ENCODE measurements at regions not wholly inside any gene's neighbourhood (a gene's known extent, or its start where the extent isn't known, plus 50 kb on each side); places are given as distances from the start of the nearest gene placed in this dataset.

DNA sequence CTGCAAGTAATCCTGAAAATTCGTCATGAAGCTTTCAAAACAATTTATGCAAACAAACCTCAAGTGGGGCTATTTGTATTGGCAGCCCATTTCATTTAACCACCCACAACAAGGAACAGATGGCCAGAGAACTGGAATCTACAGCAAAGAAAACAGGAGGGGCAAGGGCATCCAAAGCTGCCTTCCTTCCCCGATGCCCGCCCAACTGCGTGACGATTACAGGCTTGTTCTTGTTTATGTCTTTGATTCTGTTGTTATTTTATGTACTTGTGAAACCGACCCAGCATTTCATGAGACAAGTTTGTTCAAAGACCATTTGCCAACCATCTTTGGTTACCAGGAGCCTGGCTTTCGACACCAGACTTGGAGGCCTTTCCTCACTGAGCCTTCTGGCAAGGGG is 59.1 kb upstream of the IRX6 start:
- no peak for DNase-seq (ENCODE audit: low spot score)

DNA sequence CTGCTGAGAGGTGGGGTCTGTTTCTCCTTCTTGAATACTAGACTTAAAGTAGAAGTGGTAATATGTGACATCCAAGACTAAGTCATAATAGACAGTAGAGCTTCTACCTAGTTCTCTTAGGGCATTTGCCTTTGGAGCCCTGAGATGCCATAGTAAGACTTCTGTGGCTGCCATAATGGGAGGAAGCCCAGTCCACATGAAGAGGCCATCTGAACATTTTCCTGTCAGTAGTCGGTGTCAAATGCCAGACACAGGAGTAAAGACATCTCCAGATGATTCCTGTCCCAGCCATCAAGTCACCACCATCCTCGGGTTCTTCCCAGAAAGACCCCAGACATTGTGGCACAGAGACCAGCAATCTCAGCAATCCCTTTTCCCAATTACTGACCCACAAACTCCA is 58.1 kb upstream of the IRX6 start:
- no peak for DNase-seq (ENCODE audit: low spot score)

DNA sequence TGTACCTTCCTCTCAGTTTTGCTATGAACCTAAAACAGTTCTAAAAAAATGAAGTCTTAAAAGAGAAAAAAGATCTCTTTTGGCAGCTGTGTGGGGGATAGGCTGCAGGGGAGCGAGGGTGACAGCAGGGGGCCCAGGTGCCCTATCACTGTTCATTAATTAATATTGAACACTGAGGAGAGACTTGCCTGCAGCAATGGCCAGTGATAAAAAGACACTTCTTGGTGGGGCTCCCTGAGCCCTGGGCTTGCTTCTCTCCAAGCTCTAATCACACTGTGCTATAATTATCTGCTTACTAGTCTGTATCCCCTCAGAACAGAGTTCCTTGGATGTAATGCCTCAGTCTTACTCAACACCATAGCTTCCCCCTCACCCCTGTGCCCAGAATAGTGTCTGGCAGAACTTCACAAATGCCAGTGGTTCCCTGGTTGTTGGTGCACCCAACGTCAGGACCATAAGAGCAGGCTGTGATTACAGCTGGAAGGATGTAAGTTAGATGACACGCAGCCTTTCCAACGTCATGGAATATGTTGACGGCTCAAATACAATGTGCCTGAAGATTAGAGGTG is 52.0 kb upstream of the IRX6 start:
- no peak for DNase-seq (ENCODE audit: low spot score)

DNA sequence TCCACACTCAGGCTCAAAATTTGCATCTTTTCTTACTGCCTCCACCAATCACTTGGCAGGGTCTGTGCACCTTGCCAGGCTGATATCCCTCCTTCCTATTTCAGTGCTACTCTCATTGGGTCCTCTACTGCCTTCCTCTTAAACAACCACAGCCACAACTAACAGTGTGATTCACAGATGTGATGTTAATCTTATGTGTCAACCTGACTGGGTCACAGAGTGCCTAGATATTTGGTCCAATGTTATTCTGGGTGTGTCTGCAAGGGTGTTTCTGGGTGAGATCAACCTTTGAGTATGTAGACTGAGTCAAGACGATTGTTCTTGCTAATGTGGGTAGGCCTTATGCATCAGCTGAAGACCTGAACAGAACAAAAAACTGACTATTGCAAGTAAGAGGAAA is 51.3 kb upstream of the IRX6 start:
- no peak for DNase-seq (ENCODE audit: low spot score)

DNA sequence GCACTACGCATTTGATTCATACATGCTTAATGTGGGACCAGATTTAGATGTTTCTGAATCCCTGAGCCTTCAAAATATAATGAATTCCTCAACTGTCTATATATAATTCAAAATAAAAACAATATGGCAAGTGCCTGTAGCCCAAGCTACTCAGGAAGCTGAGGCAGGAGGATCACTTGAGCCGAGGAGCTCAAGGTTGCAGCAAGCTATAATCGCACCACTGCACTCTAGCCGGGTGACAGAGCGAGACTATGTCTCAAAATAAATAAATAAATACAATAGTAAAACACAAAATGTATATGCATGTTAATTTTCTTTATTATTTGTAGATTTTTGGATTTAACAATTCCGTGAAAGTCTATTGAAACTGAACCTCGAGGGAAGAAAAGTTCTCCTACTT is 50.6 kb upstream of the IRX6 start:
- DNase-seq (ENCODE audit: low spot score): no peak

DNA sequence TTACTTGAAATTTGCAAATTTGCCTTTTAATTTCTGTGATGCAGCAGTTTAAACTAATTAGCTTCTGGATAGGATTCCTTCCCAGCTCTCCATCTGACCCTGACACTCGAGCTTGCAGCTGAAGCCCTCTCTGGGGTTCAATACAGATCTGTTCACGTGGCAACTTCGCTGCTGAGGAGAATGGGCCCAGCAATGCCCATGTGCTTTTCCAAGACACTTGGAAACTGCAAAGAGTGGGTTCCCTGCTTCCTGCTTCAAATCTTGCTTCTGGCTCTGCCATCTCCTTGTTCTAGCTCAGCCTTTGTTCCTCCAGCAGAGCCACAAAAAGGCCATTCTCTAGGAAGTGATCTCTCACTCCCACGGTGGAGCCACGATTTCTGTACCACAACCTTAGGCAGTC is 50.0 kb upstream of the IRX6 start:
- DNase-seq (ENCODE audit: low spot score): no peak

Measured in mucosa of gallbladder (tissue), 1 donor.